ENCODE measurements at regions not wholly inside any gene's neighbourhood (a gene's known extent, or its start where the extent isn't known, plus 50 kb on each side); places are given as distances from the start of the nearest gene placed in this dataset.

DNA sequence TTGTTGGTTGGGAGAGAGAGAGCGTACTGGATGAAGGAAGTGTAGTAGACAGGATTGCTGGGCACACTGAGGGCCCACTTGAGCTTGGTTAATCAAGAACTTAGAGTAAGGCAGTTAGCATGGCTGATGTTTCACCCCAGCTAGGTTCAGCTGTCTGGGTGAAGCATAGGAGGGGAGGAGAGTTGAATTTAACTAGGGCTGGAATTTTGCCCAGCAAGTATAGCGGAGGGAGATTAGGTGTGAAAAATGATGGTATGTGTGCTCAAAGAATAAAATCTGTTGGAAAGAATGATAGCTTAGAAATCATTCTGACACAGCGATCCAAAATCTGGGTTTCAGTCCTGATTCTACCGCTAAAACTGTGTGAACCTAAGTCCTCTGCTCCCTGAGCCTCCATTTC, 461.5 kb upstream of the PROX1 start:
- TF ChIP-seq POLR2AphosphoS5 (IDR thresholded peaks at IDR 0.05; ENCODE audit: low read depth, low read length) = no peak
- no peak for TF ChIP-seq SIN3A (IDR thresholded peaks at IDR 0.05; ENCODE audit: borderline replicate concordance, insufficient read depth, low read length)
- no peak for TF ChIP-seq REST (IDR thresholded peaks at IDR 0.05; ENCODE audit: insufficient read depth in 1 of 2, low read depth in 2 of 2, low read length in 2 of 2)
- no peak for TF ChIP-seq FOXP2 (optimal IDR thresholded peaks at IDR 0.05; ENCODE audit: borderline replicate concordance, extremely low read depth, extremely low read length, insufficient read depth)
- TF ChIP-seq TAF1 (IDR thresholded peaks at IDR 0.05; ENCODE audit: borderline replicate concordance, insufficient read depth, low read length) = no peak

DNA sequence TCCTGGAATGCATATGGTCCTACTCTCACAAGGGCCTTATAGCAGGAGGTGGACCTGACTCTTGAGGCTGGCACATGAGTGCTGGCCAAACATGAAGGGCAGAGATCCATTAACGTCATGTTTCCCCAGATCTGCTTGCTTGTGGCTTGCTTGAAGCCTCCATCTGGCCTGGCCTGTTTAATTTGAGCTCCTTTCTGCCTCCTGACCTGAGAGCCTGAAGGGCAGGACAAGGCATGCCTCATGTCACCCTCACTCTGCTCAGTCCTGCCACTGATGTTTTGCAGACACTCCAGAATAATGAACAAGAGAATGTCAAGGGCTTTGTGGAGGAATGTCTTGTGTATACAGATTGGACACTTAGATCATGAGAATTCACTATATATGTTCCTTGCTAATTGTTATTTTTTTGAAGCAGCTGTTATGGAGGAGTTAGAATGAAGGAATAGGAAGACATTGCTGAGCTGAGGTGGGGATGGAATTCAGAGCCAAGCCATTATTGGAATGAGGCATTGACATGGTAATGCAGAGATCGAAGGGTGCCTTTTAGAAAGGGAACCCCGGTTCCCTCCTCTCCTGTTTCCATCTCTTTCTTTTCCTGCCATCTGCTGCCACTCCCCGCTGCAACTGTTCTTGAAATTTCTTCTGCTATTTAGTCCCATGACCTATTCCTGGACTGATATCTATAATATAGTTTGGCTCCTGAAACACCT, 457.0 kb upstream of the PROX1 start:
- TF ChIP-seq REST (IDR thresholded peaks at IDR 0.05; ENCODE audit: insufficient read depth in 1 of 2, low read depth in 2 of 2, low read length in 2 of 2) = no peak
- no peak for TF ChIP-seq FOXP2 (optimal IDR thresholded peaks at IDR 0.05; ENCODE audit: borderline replicate concordance, extremely low read depth, extremely low read length, insufficient read depth)
- TF ChIP-seq POLR2AphosphoS5 (IDR thresholded peaks at IDR 0.05; ENCODE audit: low read depth, low read length) = no peak
- TF ChIP-seq SIN3A (IDR thresholded peaks at IDR 0.05; ENCODE audit: borderline replicate concordance, insufficient read depth, low read length) = no peak
- no peak for TF ChIP-seq TAF1 (IDR thresholded peaks at IDR 0.05; ENCODE audit: borderline replicate concordance, insufficient read depth, low read length)

DNA sequence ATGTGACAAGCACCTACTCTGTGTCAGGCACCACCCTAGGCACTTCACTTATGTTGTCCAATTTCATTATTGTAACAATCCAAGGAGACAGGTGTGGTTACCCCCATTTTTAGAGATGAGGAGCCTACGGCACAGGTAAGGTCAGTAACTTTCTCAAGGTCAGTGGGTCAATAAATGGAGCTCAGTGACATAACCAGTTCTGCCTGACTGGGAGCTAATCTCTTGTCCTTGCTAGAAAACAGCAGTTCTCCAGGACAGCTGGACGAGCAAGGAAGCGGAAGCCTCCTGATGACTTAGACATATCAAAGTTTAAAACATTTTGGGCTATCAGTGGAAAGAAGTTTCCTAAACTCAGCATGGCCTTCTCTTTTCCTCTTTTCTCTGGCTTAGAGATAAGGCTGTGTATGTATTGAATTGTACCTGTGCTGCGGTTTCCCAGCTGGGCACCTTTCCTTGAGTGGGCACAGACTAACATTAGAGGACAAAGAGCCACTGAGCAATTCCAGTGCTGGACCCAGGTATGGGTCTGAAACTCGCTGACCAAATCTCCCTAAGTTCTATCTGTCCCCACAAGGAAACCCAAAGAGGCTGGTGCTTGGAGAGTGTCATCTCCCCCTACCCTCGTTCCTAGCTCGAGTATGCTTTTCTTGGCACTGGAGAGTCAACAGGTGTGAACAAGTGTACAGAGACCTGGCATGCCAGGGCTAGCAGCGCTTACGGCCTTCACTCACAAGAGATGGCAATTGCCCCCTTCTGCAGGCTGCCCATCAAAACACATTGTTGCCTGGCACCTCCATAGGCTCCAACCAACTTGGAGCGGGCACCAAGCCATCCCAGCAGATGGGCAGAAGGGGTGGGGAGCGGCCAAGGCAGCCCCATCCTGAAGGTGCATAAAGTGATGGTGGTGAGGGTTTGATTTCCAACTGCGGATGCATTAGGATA, 456.1 kb upstream of the PROX1 start:
- TF ChIP-seq FOXP2 (optimal IDR thresholded peaks at IDR 0.05; ENCODE audit: borderline replicate concordance, extremely low read depth, extremely low read length, insufficient read depth) (no peak), POLR2AphosphoS5 (IDR thresholded peaks at IDR 0.05; ENCODE audit: low read depth, low read length) (no peak), REST (IDR thresholded peaks at IDR 0.05; ENCODE audit: insufficient read depth in 1 of 2, low read depth in 2 of 2, low read length in 2 of 2) (no peak), TAF1 (IDR thresholded peaks at IDR 0.05; ENCODE audit: borderline replicate concordance, insufficient read depth, low read length) (no peak), SIN3A (IDR thresholded peaks at IDR 0.05; ENCODE audit: borderline replicate concordance, insufficient read depth, low read length) (no peak)

GRCh38 chr1:213533125-213533524, 454.6 kb upstream of the PROX1 start:
- TF ChIP-seq POLR2AphosphoS5 (IDR thresholded peaks at IDR 0.05; ENCODE audit: low read depth, low read length) (no peak), TAF1 (IDR thresholded peaks at IDR 0.05; ENCODE audit: borderline replicate concordance, insufficient read depth, low read length) (no peak), REST (IDR thresholded peaks at IDR 0.05; ENCODE audit: insufficient read depth in 1 of 2, low read depth in 2 of 2, low read length in 2 of 2) (no peak), FOXP2 (optimal IDR thresholded peaks at IDR 0.05; ENCODE audit: borderline replicate concordance, extremely low read depth, extremely low read length, insufficient read depth) (no peak), SIN3A (IDR thresholded peaks at IDR 0.05; ENCODE audit: borderline replicate concordance, insufficient read depth, low read length) (no peak)
